Activated T-cell treated with anti-CD3 and anti-CD28 coated beads, Interleukin-2, amount 50 U/mL, for 4 hours (primary cell): ENCODE measurements at regions not wholly inside any gene's neighbourhood (a gene's known extent, or its start where the extent isn't known, plus 50 kb on each side); places are given as distances from the start of the nearest gene placed in this dataset.

Experiments
- ATAC-seq, 2 donors: fragments of 200-7000 bp; cut with Tn5 transposase; one replicate each; pipeline ENCODE4 v1.10.0; 2021
- DNase-seq: peaks from one replicate; pipeline ENCODE4 v3.0.0-alpha.2; 2020
- H3K27me3 Mint-ChIP-seq: one replicate; pipeline ENCODE4 v1.8.0; 2021; ENCODE audit warnings: low read depth, mixed read lengths
- H3K36me3 Mint-ChIP-seq: one replicate; pipeline ENCODE4 v1.8.0; 2022; ENCODE audit warnings: mixed read lengths; ENCODE audit not compliant: insufficient read depth
- H3K4me1 Mint-ChIP-seq: one replicate; pipeline ENCODE4 v1.8.0; 2021; ENCODE audit warnings: low read depth, mixed read lengths
- H3K4me3 Mint-ChIP-seq: one replicate; pipeline ENCODE4 v1.8.0; 2021; ENCODE audit warnings: mild to moderate bottlenecking, moderate library complexity, mixed read lengths
- H3K9me3 Mint-ChIP-seq: one replicate; pipeline ENCODE4 v1.8.0; 2021; ENCODE audit warnings: mixed read lengths

DNA sequence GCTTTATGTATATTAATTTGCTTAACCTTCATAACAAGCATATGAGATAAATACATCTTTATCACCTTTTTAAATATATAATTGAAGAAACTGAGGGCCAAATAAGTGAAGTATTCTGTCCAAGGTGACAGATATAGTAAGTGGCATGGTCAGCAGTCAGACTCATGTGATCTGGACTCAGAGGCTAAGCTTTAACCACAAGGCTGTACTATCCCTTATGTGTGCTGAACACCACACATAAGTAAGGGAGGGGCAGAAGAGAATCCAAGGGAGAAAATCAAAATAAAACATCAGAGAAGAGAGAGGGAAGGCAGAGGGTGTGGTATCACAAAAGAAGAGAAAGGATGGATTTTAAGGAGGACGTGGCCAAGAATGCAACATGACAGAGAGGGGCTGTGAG is 348.4 kb downstream of the EFNB2 start:
- Mint-ChIP-seq H3K9me3 (peaks cover 6% of the 10 kb centered on the region), H3K36me3 (no peaks in the 10 kb centered on the region), H3K4me1 (no peaks in the 10 kb centered on the region), H3K4me3 (no peak overlapping the region), H3K27me3 (no peaks in the 10 kb centered on the region)
- DNase-seq: no peak
- ATAC-seq: no peak

GRCh38 chr13:106186366-106187030 is 349.0 kb downstream of the EFNB2 start:
- ATAC-seq (no peak), DNase-seq (no peak)
- Mint-ChIP-seq H3K36me3 (no peaks in the 10 kb centered on the region), H3K4me3 (no peak overlapping the region), H3K9me3 (peaks cover 6% of the 10 kb centered on the region), H3K27me3 (no peaks in the 10 kb centered on the region), H3K4me1 (no peaks in the 10 kb centered on the region)

- Mint-ChIP-seq H3K4me1 (no peaks in the 10 kb centered on the region), H3K9me3 (peaks cover 6% of the 10 kb centered on the region), H3K36me3 (no peaks in the 10 kb centered on the region), H3K27me3 (no peaks in the 10 kb centered on the region), H3K4me3 (no peak overlapping the region)
- DNase-seq: no peak
- ATAC-seq: no peak
These were observed 350.7 kb downstream of the EFNB2 start for GRCh38 chr13:106184790-106185189.

DNA sequence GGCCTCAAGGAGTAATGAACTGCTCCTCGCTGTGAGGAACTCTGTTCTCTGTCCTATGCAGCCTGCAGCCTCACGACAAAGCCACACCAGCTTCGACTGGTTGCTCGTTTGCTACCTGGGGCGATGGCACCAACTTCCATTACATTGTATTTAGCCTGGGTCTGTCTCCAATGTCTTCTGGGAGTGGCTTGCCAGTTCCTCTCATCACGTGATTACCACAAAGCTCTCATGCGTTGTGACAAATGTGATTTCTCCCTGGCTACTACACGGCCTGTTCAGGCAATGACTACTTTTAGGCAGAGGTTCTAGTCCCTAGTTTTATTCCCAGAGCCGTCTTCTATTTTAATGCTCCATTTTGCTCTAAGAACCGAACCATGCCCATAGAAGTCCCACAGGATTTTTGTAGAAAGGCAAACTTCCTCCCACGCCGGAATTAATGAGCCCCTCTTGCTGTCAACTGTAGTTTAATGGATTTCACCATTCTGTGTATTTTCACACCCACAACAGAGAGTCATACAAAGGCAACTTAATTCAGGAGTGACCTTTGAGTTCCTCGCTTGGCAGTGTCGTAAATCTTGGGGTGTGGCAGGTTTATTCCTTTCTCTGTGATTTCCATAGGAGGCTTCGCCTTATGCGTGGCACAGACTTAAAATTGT is 351.9 kb downstream of the EFNB2 start:
- DNase-seq: no peak
- Mint-ChIP-seq H3K4me1 (no peaks in the 10 kb centered on the region), H3K27me3 (no peaks in the 10 kb centered on the region), H3K4me3 (no peak overlapping the region), H3K36me3 (no peaks in the 10 kb centered on the region), H3K9me3 (peaks cover 6% of the 10 kb centered on the region)
- ATAC-seq: no peak

DNA sequence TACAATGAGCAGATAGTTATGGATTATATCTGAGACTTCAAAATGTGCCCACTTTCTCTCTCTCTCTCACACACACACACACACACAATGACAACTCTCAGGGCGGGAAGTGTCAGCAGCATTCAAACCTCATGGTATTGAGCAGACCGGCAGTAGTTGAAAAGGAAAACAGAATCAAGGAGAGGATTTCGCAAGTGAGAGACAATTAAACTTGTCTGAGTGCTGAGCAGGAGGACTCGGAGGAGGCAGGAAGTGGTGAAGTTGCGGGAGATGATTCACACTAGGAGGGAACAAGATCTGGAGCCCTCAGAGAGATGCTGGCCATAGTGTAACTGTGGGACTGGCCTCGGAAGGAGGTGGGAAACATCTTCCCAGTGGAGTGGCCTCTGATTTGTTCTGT is 353.1 kb downstream of the EFNB2 start:
- H3K4me1 Mint-ChIP-seq: no peaks in the 10 kb centered on the region
- peaks cover 4% of the 10 kb centered on the region for H3K9me3 Mint-ChIP-seq

DNA sequence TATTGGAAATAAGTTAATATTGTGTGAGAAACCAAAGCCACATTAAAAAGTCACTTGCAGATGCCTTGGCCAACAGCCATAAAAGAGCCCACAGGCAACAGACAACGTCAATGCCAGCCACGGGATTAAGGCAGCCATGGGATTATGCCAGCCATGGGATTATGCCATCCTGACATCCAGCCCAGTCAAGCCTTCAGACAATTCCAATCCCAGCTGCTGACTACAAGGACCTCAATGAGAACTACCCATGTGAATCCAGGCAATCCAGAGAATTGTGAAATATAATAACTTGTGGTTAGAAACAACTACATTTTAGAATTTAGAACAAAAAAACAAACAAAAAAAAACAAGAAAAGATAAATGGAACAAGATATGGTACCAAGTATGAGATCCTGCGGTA is 356.6 kb downstream of the EFNB2 start:
- Mint-ChIP-seq H3K4me1 (no peaks in the 10 kb centered on the region), H3K4me3 (no peak overlapping the region), H3K36me3 (no peaks in the 10 kb centered on the region), H3K27me3 (no peaks in the 10 kb centered on the region), H3K9me3 (no peaks in the 10 kb centered on the region)
- DNase-seq (no peak), ATAC-seq (no peak)

More for the DNA sequence above, 353.1 kb downstream of the EFNB2 start:
- Mint-ChIP-seq H3K27me3 (no peaks in the 10 kb centered on the region), H3K36me3 (no peaks in the 10 kb centered on the region), H3K4me3 (no peak overlapping the region)
- no peak for ATAC-seq
- DNase-seq: no peak

GRCh38 chr13:106177146-106177545 is 358.3 kb downstream of the EFNB2 start:
- ATAC-seq: no peak
- H3K4me1 Mint-ChIP-seq: no peaks in the 10 kb centered on the region
- no peaks in the 10 kb centered on the region for H3K36me3 Mint-ChIP-seq
- no peak for DNase-seq
- no peaks in the 10 kb centered on the region for H3K27me3 Mint-ChIP-seq
- no peak overlapping the region for H3K4me3 Mint-ChIP-seq
- no peaks in the 10 kb centered on the region for H3K9me3 Mint-ChIP-seq

- H3K27me3 Mint-ChIP-seq: no peaks in the 10 kb centered on the region
- no peak overlapping the region for H3K4me3 Mint-ChIP-seq
- DNase-seq: no peak
- H3K4me1 Mint-ChIP-seq: no peaks in the 10 kb centered on the region
- no peak for ATAC-seq
- H3K9me3 Mint-ChIP-seq: no peaks in the 10 kb centered on the region
- H3K36me3 Mint-ChIP-seq: no peaks in the 10 kb centered on the region
These were observed 359.3 kb downstream of the EFNB2 start for GRCh38 chr13:106176117-106176516.

GRCh38 chr13:106173891-106174610 is 361.4 kb downstream of the EFNB2 start:
- Mint-ChIP-seq H3K4me1 (no peaks in the 10 kb centered on the region), H3K36me3 (no peaks in the 10 kb centered on the region), H3K27me3 (no peaks in the 10 kb centered on the region), H3K4me3 (no peak overlapping the region), H3K9me3 (no peaks in the 10 kb centered on the region)
- no peak for ATAC-seq
- no peak for DNase-seq

GRCh38 chr13:106173346-106173745 is 362.1 kb downstream of the EFNB2 start:
- H3K4me1 Mint-ChIP-seq: no peaks in the 10 kb centered on the region

GRCh38 chr13:106172176-106172905 is 363.1 kb downstream of the EFNB2 start:
- no peaks in the 10 kb centered on the region for H3K27me3 Mint-ChIP-seq
- no peaks in the 10 kb centered on the region for H3K36me3 Mint-ChIP-seq
- DNase-seq (no peak), ATAC-seq (no peak)
- no peaks in the 10 kb centered on the region for H3K4me1 Mint-ChIP-seq
- no peaks in the 10 kb centered on the region for H3K9me3 Mint-ChIP-seq
- no peak overlapping the region for H3K4me3 Mint-ChIP-seq

More at GRCh38 chr13:106173346-106173745, 362.1 kb downstream of the EFNB2 start:
- DNase-seq (no peak), ATAC-seq (no peak)
- Mint-ChIP-seq H3K27me3 (no peaks in the 10 kb centered on the region), H3K9me3 (no peaks in the 10 kb centered on the region), H3K4me3 (no peak overlapping the region), H3K36me3 (no peaks in the 10 kb centered on the region)

DNA sequence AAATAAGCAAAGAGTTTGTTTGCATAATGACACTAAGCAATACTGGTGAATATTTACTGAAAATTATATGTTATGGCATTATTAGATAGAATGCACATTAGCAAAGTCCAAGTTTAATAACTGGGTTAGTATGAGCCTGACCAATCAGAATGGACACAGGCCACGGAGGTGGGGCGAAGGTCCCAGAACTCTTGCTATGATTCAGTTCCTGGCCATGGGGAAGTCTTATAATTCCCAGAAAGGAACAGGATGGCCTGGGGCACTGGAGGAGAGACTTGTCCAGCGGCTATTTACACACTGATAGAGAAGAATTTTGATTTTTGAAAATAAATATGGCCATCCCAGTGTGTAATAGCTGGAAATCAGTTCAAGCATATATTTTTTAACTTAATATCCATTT is 372.0 kb downstream of the EFNB2 start:
- H3K4me1 Mint-ChIP-seq: no peaks in the 10 kb centered on the region
- no peak for ATAC-seq
- no peak for DNase-seq
- H3K9me3 Mint-ChIP-seq: no peaks in the 10 kb centered on the region
- no peaks in the 10 kb centered on the region for H3K27me3 Mint-ChIP-seq
- no peaks in the 10 kb centered on the region for H3K36me3 Mint-ChIP-seq
- no peak overlapping the region for H3K4me3 Mint-ChIP-seq

DNA sequence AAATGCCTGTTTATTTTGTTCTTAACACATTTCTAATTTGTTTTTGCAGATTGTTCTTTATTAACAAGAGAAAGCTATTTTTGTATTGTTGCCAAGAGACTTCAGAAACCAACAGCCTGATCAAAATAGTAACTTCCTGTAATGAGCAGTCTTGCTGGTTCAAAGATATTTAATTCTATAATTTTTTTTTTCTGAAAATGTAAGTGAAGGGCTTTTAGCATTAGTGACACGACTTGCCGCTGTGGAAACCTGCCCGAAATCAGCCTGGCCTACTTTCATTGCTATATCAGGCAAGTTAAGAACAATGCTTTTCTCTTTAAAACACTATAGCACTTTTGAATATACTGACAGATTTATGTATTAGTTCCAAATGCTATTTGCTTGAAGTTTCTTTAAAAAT is 374.3 kb downstream of the EFNB2 start:
- no peaks in the 10 kb centered on the region for H3K27me3 Mint-ChIP-seq
- H3K9me3 Mint-ChIP-seq: no peaks in the 10 kb centered on the region
- no peak for ATAC-seq

DNA sequence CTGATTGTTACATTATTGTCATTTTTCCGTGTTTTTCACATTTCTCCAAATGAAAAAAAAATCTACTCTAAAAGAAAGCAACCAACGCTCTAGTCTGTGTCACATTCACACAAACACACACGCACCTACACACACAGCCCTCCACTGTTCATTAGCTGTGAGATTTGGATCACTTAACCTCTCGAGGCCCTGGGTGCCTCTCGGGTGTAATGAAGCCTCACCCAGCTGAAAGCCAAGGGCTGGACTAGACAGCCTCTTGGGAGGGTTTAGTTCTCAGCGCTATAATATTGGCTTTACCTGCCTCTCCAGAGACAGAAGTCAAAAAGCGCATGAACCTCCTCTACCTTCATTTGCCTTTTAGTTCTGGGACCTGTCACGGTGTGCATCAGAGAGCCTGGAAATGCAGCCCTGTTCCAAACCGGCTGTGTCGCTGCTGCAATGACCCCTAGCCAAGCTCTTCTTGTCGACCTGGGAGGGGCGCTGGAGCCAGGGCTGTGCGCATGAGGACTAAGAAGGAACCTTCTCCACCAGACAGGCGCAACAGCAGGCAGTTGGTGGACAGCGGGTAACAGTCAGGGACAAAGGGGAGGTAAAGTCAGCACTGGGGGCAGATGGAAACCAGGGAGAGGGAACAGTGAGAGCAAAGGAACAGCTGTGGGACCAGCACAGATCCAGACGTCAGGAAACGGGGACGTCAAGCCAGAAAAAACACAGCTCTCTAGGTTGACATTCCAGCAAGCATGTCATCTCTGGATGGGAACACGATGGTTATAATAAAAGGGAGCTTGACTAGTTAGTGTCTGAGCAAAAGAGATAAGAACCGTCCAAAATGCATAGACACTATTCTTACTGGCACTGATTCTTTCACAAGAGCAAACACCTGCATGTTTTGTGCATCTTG is 375.9 kb downstream of the EFNB2 start:
- H3K9me3 Mint-ChIP-seq: no peaks in the 10 kb centered on the region
- H3K4me1 Mint-ChIP-seq: no peaks in the 10 kb centered on the region
- H3K27me3 Mint-ChIP-seq: no peaks in the 10 kb centered on the region
- DNase-seq (no peak), ATAC-seq (no peak)
- no peaks in the 10 kb centered on the region for H3K36me3 Mint-ChIP-seq
- H3K4me3 Mint-ChIP-seq: no peak overlapping the region

More for the DNA sequence above, 374.3 kb downstream of the EFNB2 start:
- H3K4me1 Mint-ChIP-seq: no peaks in the 10 kb centered on the region
- DNase-seq: no peak
- no peaks in the 10 kb centered on the region for H3K36me3 Mint-ChIP-seq
- no peak overlapping the region for H3K4me3 Mint-ChIP-seq
